Natural killer cell (primary cell): ENCODE measurements at regions not wholly inside any gene's neighbourhood (a gene's known extent, or its start where the extent isn't known, plus 50 kb on each side); places are given as distances from the start of the nearest gene placed in this dataset.

Experiments used
- ATAC-seq, 3 donors: fragments of 150-1000 bp in 2 of 3; fragments of 200-7000 bp in 1 of 3; cut with Tn5 transposase; 1 replicate in 1 of 3; 2 replicates in 2 of 3; pipeline ENCODE4 v1.10.0; 2021; ENCODE audit warnings: mild to moderate bottlenecking in 2 of 3, moderate library complexity in 2 of 3
- DNase-seq, 2 donors: peaks; one replicate each; pipeline versions ENCODE4 v3.0.0 to v3.0.0-alpha.2; 2013 to 2021; ENCODE audit warnings: mixed read lengths in 1 of 2
- H3K27ac ChIP-seq: one replicate; pipeline ENCODE4 v1.5.1; 2013; ENCODE audit warnings: mild to moderate bottlenecking, low read length
- H3K27me3 ChIP-seq: one replicate; pipeline ENCODE4 v1.6.1; 2013; ENCODE audit warnings: low read length; ENCODE audit not compliant: control insufficient read depth, insufficient read depth
- H3K36me3 ChIP-seq: one replicate; pipeline ENCODE4 v1.6.1; 2013; ENCODE audit warnings: low read length; ENCODE audit not compliant: control insufficient read depth, insufficient read depth
- H3K4me1 ChIP-seq: one replicate; pipeline ENCODE4 v1.6.1; 2013; ENCODE audit warnings: low read length; ENCODE audit not compliant: control insufficient read depth, insufficient read depth
- H3K4me3 ChIP-seq: one replicate; pipeline ENCODE4 v1.5.1; 2013; ENCODE audit warnings: low read length
- H3K9me3 ChIP-seq: one replicate; pipeline ENCODE4 v1.6.1; 2013; ENCODE audit warnings: low read length; ENCODE audit not compliant: control insufficient read depth, insufficient read depth
- H3K27ac Mint-ChIP-seq, 2 donors: one replicate each; pipeline ENCODE4 v1.8.0; 2022; ENCODE audit warnings: mild to moderate bottlenecking in 2 of 2, mixed read lengths in 2 of 2, moderate library complexity in 1 of 2
- H3K27me3 Mint-ChIP-seq, 2 donors: one replicate each; pipeline ENCODE4 v1.8.0; 2022; ENCODE audit warnings: low read depth in 2 of 2, mixed read lengths in 2 of 2
- H3K36me3 Mint-ChIP-seq: one replicate; pipeline ENCODE4 v1.8.0; 2022; ENCODE audit warnings: mixed read lengths
- H3K4me1 Mint-ChIP-seq, 2 donors: one replicate each; pipeline ENCODE4 v1.8.0; 2022; ENCODE audit warnings: mixed read lengths in 2 of 2
- H3K4me3 Mint-ChIP-seq: one replicate; pipeline ENCODE4 v1.8.0; 2022; ENCODE audit warnings: mild to moderate bottlenecking, moderate library complexity, mixed read lengths
- H3K9me3 Mint-ChIP-seq, 2 donors: one replicate each; pipeline ENCODE4 v1.8.0; 2022; ENCODE audit warnings: mixed read lengths in 2 of 2
- WGBS: methylation state at CpG from one replicate; pipeline ENCODE4 v1.1.7; 2013; ENCODE audit warnings: missing lambda C conversion rate; ENCODE audit not compliant: insufficient coverage; 5-methylcytosine and 5-hydroxymethylcytosine counted together
- intact Hi-C: fragments of 100-400 bp; cut with micrococcal nuclease; formaldehyde crosslinking; loops from one replicate; pipeline ENCODE4 v1.14.2; 2022
- TF ChIP-seq, protein P1 (sequence below): fragments of 200-600 bp; IDR thresholded peaks from one replicate; pipeline ENCODE4 v1.8.0; 2022; ENCODE audit warnings: antibody characterized with exemption

DNA sequence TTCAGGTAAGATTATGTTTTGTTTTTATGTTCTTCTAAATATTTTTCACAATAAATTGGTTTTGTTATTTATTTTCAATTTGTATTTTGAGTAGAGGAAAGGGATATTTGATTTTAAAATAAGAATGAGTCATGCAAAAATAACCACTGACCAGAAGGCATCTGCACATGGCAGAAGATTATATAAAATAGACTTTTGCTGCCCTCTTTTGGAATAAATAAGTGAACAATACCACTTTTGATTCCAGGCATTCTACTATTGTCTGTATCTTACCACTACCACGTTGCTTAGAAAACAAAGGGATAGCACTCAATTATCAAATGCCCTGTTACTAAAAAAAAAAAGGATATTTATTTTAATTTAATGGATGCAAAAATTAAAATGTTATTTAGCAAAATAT is 227.3 kb upstream of the ITGA1 start:
- no peaks in the 10 kb centered on the region for H3K27me3 Mint-ChIP-seq
- intact Hi-C loops, result loop anchor here (5.0 kb wide), 1 partner anchor 1598 kb away; no protein-coding TSS in a partner anchor
- TF ChIP-seq, protein P1, sequence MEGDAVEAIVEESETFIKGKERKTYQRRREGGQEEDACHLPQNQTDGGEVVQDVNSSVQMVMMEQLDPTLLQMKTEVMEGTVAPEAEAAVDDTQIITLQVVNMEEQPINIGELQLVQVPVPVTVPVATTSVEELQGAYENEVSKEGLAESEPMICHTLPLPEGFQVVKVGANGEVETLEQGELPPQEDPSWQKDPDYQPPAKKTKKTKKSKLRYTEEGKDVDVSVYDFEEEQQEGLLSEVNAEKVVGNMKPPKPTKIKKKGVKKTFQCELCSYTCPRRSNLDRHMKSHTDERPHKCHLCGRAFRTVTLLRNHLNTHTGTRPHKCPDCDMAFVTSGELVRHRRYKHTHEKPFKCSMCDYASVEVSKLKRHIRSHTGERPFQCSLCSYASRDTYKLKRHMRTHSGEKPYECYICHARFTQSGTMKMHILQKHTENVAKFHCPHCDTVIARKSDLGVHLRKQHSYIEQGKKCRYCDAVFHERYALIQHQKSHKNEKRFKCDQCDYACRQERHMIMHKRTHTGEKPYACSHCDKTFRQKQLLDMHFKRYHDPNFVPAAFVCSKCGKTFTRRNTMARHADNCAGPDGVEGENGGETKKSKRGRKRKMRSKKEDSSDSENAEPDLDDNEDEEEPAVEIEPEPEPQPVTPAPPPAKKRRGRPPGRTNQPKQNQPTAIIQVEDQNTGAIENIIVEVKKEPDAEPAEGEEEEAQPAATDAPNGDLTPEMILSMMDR, result no peak
- no peaks in the 10 kb centered on the region for H3K36me3 Mint-ChIP-seq
- no peak overlapping the region for H3K27ac ChIP-seq
- H3K27me3 ChIP-seq, result no peaks in the 10 kb centered on the region
- H3K9me3 ChIP-seq, result no peaks in the 10 kb centered on the region
- DNase-seq (peak in 1 of 2 donors; percentile 5), ATAC-seq (no peak)
- no peak overlapping the region for H3K4me3 ChIP-seq
- H3K36me3 ChIP-seq, result no peaks in the 10 kb centered on the region
- H3K4me1 ChIP-seq, result no peaks in the 10 kb centered on the region
- peaks cover 3 to 8% of the 10 kb centered on the region in 2 donors for H3K9me3 Mint-ChIP-seq
- no CpG with 5 or more reads among the region's 1 CpG for WGBS
- H3K27ac Mint-ChIP-seq, result no peak overlapping the region
- no peaks in the 10 kb centered on the region for H3K4me1 Mint-ChIP-seq
- H3K4me3 Mint-ChIP-seq, result no peak overlapping the region

DNA sequence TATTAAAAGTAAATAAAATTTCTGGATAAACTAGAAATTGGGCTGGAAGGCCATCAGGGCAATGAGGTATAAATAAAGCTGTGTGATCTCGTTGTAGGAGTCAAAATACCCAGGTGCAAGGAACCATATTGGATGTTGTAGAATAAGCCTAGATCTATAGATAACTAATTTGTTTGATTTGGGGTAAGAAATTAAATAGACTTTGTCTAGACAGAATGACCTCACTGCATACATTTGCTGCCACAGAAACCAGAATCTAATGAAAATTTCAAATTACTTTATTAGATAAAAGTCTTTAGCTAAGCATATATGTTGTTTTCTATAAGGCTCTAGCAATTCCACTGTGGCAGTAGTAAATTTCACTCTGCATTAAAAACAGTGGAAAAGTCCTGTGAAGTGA is 225.2 kb upstream of the ITGA1 start:
- intact Hi-C loops, result loop anchor here (5.0 kb wide), 1 partner anchor 1600 kb away; no protein-coding TSS in a partner anchor
- Histone ChIP-seq H3K4me3 (no peak overlapping the region), H3K27ac (no peak overlapping the region), H3K4me1 (no peaks in the 10 kb centered on the region), H3K9me3 (no peaks in the 10 kb centered on the region), H3K27me3 (no peaks in the 10 kb centered on the region), H3K36me3 (no peaks in the 10 kb centered on the region)
- H3K4me3 Mint-ChIP-seq, result no peak overlapping the region
- H3K4me1 Mint-ChIP-seq, result no peaks in the 10 kb centered on the region
- H3K9me3 Mint-ChIP-seq, result peaks cover under 1 to 5% of the 10 kb centered on the region in 2 donors
- ATAC-seq (no peak), DNase-seq (no peak)
- TF ChIP-seq, protein P1, result no peak
- H3K27me3 Mint-ChIP-seq, result no peaks in the 10 kb centered on the region
- no peak overlapping the region for H3K27ac Mint-ChIP-seq
- no peaks in the 10 kb centered on the region for H3K36me3 Mint-ChIP-seq
- 79% methylated on average over 1 of the region's 1 CpG for WGBS

DNA sequence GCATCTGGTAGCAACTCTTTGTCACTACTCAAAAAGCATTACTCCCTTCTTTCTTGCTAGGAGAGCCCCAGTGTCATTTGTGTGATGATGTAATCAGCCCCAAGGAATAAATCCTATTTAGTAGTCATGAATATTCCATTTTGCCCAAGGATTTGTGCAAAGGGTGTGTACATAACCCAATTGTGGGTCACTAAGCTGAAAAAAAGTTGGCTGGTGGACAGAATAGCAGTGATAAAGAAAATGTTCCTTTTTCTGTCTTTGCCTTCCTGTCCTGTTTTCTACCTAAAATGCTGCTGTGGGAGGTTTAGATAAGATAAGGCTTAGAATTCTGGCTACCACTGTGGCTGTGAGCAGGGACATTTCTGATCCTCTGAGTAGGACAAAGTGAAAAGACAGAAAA is 223.1 kb upstream of the ITGA1 start:
- no peaks in the 10 kb centered on the region for H3K4me1 Mint-ChIP-seq
- no peak overlapping the region for H3K27ac Mint-ChIP-seq
- no peaks in the 10 kb centered on the region for H3K27me3 Mint-ChIP-seq
- Histone ChIP-seq H3K36me3 (no peaks in the 10 kb centered on the region), H3K27me3 (no peaks in the 10 kb centered on the region), H3K27ac (no peak overlapping the region), H3K4me3 (no peak overlapping the region), H3K9me3 (no peaks in the 10 kb centered on the region), H3K4me1 (no peaks in the 10 kb centered on the region)
- intact Hi-C loops, result loop anchor here (5.0 kb wide), 1 partner anchor 1602 kb away; no protein-coding TSS in a partner anchor
- TF ChIP-seq, protein P1, result no peak
- peaks cover 0 to 4% of the 10 kb centered on the region in 2 donors for H3K9me3 Mint-ChIP-seq
- H3K36me3 Mint-ChIP-seq, result no peaks in the 10 kb centered on the region
- no peak for ATAC-seq
- DNase-seq, result no peak
- H3K4me3 Mint-ChIP-seq, result no peak overlapping the region

DNA sequence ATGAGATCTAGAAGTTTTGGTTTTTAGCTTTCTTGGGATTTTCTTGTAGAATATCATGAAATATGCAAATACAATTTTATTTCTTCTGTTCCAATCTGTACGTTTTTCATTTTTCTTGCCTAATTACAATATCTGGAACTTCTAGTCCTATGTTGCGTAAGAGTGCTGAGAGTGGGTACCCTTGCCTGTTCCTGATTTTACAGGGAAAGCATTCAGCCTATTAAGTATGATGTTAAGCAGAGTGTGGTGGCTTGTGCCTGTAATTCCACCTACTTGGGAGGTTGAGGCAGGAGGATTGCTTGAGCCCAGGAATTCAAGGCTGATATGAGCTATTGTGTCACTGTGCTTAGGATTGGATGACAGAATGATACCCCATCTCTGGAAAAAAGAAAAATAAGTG is 210.2 kb upstream of the ITGA1 start:
- TF ChIP-seq, protein P1, result no peak
- intact Hi-C loops, result no loop called here
- H3K4me3 Mint-ChIP-seq, result no peak overlapping the region
- no peak overlapping the region for H3K27ac ChIP-seq
- H3K27ac Mint-ChIP-seq, result no peak overlapping the region
- peaks cover 8 to 9% of the 10 kb centered on the region in 2 donors for H3K9me3 Mint-ChIP-seq
- no peaks in the 10 kb centered on the region for H3K36me3 Mint-ChIP-seq
- no peaks in the 10 kb centered on the region for H3K27me3 ChIP-seq
- no peaks in the 10 kb centered on the region for H3K27me3 Mint-ChIP-seq
- no peak overlapping the region for H3K4me3 ChIP-seq
- WGBS, result 89% methylated on average over 1 of the region's 2 CpGs
- H3K4me1 Mint-ChIP-seq, result no peaks in the 10 kb centered on the region
- no peaks in the 10 kb centered on the region for H3K36me3 ChIP-seq
- ATAC-seq (no peak), DNase-seq (no peak)
- no peaks in the 10 kb centered on the region for H3K4me1 ChIP-seq
- H3K9me3 ChIP-seq, result no peaks in the 10 kb centered on the region
